22Rv1 (cell line): ENCODE measurements at regions not wholly inside any gene's neighbourhood (a gene's known extent, or its start where the extent isn't known, plus 50 kb on each side); places are given as distances from the start of the nearest gene placed in this dataset.

Source experiments
- CTCF ChIP-seq: fragments of 450-650 bp; IDR thresholded peaks from 2 replicates; pipeline ENCODE4 v1.5.1; 2017; ENCODE audit warnings: mild to moderate bottlenecking
- ZFX ChIP-seq: fragments of 450-650 bp; IDR thresholded peaks from 2 replicates; pipeline ENCODE4 v1.6.1; 2017; ENCODE audit warnings: antibody characterized with exemption, borderline replicate concordance

- TF ChIP-seq CTCF (no peak), ZFX (no peak)
Measured at GRCh38 chr11:122175306-122175705, 59.3 kb upstream of the BLID start.
